ENCODE measurements at regions not wholly inside any gene's neighbourhood (a gene's known extent, or its start where the extent isn't known, plus 50 kb on each side); places are given as distances from the start of the nearest gene placed in this dataset.

GRCh38 chr7:26489906-26490639, 198.4 kb downstream of the SNX10 start:
- no peak for DNase-seq

DNA sequence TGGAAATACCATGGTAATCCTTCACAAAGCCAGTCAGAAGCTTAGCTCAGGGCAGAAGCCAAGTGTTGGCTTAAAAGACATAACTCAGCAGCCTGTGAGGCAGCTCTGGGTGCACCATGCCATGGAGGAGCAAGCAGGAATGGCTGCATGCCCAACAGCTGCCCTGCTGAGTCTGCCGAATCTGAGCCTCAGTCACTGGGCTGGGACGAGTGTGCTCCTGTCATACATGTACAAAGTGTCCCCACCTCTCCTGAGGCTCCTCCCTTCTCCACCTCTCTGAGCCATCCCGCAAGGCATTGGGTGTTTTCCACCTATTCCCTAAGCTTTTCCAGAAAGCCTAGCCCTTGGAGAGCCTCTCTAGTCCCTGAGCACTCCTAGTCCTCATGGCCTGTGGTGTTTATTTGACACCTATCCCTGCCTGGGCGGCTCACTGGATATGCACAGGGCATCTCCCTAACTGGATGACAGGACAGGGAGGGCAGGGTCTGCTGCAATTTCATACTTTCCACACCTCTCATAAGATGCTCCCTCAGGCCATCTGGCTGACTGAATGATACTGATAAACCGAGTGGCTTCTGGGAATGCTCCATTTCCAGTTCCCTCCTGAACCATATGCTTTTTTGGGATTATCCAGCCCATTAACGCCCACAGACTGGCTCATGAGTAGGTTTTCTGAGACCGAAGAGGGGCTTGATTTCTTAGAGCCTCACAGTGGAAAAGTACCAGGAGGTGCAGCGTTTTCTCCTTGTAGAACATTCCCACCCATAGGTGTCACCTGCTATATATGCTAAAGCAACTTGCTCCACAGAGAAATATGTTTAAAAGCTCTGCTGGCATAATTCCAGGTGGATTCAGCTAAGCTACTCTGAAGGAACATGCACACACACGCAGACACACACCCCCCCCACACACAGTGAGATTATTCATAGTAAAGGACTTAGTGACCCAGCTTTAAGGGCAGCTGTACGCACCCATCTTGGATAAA, 199.3 kb downstream of the SNX10 start:
- DNase-seq, result no peak

GRCh38 chr7:26492816-26493215, 201.2 kb downstream of the SNX10 start:
- no peak for DNase-seq

- DNase-seq, result no peak
Measured at GRCh38 chr7:26493737-26494428, 202.2 kb downstream of the SNX10 start.

GRCh38 chr7:26495569-26495968, 203.9 kb downstream of the SNX10 start:
- DNase-seq, result no peak

- no peak for DNase-seq
Measured at GRCh38 chr7:26497801-26498596, 206.3 kb downstream of the SNX10 start.

DNA sequence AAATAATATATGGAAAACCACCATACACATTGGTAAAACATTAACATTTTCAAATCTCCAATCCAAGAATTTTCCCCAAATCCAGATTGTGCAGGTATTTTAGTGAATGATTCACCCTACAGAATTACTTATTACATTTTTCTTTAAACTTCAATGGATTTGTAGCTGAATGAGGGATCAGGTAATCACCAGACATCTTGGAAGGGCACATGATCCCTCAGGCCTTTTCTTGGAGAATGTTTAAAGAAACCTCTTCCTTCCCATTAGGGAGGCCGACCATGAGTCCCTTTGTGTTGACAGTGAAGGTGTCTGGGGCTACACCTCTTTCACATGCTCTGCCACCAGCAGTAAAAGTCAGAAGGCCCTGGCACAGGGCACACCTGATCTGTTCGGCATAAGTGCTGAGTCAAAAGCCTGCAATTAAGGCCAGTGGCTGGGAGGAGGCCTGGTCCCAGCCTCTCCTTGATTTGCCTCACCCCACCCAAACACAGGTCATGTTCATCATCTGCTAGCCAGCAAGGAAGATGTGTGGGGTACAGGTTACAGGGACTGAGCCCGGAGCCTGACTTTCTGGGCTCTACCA, 207.7 kb downstream of the SNX10 start:
- DNase-seq, result no peak

- peak; percentile 57 to 69 for DNase-seq
Measured at GRCh38 chr7:26500749-26501352, 209.2 kb downstream of the SNX10 start.

DNA sequence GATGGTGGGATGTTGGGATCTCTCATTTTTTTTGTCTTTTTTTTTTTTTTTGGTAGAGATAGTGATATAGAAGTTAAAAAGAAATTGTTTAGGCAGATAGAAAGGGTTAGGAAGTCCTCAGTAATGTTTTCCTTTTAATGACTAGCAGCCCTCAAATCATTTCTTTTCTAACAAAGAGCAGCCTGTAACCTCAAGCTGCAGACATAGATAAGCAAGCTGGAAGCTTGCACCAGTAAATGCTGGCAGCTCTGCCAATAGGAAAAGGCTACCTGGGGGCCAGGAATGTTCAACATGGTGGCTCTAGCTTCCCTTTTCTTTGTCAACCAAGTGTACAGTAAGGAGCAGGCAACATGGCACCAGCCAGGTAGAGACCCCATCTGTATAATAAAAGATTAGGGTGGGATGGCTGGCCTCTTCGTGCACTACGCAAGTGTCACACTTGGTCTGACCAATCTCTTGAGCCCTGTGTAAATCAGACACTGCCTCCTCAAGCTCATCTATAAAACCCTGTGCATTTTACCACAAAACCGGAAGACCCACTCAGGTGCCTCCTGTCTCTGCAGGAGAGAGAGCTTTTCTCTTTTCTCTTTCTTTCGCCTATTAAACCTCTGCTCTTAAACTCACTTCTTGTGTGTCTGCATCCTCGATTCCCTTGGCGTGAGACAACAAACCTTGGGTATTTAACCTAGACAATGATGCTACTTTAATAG, 212.9 kb downstream of the SNX10 start:
- no peak for DNase-seq

DNA sequence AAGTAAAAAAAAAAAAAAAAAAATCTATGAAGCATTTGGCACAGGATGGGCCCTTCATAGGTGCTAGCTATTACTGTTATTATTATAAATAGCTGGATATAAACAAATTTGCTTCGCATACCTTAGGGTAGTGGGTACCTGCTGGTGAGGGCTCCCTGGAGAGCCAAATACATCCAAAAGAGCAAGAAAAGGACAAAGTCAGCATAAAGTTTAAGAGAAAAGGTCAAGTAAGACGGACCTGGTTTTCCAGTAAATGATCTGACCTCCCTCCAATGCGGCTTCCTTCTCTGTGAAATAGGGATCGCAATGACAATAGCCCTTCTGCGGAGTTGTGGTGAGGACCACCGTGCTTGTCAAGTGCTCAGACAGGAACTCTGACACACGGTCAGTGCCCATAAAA, 214.5 kb downstream of the SNX10 start:
- DNase-seq, result no peak

DNA sequence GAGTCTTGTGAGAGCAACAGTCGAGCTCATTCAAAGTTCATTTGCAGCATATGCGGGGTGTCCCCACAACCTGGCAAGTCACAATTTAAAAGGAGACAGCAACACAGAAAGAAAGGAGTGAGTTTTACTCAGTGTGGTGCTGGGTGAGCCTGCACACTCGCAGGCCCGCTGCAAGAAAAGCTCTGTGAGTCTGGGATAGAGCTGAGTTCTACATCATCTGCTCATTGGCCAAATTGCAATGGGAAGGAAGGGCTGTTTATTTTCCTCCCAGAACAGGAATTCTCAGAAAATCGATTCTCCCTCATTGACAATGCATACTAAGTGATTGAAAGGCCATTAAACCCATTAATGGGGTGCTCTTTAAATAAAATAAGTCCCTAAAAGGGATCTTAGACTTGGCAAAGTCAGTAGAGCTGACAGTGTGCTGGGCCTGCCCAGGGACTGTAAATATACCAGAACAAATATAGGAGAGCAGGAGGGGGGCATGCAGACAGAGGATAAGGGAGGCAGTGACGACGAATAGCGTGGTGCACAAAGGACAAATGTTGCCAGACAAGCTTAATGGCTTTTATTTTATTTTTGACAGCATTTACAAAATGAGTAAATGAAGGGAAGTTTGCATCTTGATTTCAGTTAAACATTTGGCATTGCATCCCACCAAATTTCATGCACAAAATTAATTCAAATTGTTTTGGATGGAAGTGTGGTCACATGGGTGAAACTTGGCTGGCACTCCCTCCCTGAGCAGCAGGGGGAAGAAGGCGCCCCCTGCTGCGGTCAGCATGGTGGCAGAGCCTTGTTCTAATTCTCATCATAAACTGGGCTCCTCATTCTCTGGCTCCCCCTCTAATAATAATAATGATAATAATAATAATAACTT, 215.7 kb downstream of the SNX10 start:
- no peak for DNase-seq

DNA sequence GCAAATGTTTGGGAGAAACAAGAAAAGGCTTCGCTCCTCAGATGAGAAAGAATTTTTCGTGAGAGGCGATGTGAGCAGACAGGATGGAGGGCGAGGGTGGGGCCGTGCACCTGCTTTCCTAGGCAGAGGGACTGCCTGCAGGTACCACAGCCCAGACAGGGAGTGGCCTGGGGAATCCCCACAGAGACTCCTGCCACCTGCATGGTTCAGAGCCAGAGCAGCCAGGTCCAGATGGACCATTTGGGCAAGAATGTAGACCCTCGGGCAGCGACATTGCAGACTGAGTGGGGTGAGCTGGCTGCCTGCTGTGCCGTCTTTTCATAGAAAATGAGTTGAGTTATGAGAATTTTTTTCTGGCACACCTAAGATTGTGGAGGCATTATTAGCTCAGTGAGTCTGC, 216.8 kb downstream of the SNX10 start:
- no peak for DNase-seq

GRCh38 chr7:26508917-26509316, 217.3 kb downstream of the SNX10 start:
- no peak for DNase-seq

- no peak for DNase-seq
Measured at GRCh38 chr7:26510231-26510957, 218.7 kb downstream of the SNX10 start.

GRCh38 chr7:26511866-26512265, 220.2 kb downstream of the SNX10 start:
- no peak for DNase-seq

DNA sequence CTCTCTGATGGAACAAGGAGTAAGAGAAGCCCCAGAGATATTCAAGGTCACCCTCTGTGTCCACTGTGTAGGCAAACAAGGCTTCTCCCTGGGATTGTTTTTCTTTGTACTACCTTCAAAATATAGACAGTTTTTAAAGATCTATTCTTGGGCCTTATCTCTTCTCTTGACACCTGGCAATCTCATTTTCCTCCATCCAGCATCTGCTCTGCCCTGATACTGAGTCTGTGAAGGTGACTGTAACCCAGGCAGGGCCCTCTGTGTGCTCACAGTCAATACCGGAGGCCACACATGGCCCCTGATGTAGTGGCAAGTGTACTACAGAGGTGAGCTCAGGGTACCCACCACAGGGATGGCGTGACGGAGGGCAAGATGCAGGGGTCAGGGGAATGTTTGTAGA, 221.1 kb downstream of the SNX10 start:
- DNase-seq, result no peak

GRCh38 chr7:26513948-26514347, 222.3 kb downstream of the SNX10 start:
- DNase-seq, result no peak

GRCh38 chr7:26514633-26515032, 223.0 kb downstream of the SNX10 start:
- no peak for DNase-seq

GRCh38 chr7:26515314-26515842, 223.7 kb downstream of the SNX10 start:
- DNase-seq, result no peak

All from inflammatory macrophage treated with lipopolysaccharide for 1 hour (primary cell).